ENCODE measurements at regions not wholly inside any gene's neighbourhood (a gene's known extent, or its start where the extent isn't known, plus 50 kb on each side); places are given as distances from the start of the nearest gene placed in this dataset.

DNA sequence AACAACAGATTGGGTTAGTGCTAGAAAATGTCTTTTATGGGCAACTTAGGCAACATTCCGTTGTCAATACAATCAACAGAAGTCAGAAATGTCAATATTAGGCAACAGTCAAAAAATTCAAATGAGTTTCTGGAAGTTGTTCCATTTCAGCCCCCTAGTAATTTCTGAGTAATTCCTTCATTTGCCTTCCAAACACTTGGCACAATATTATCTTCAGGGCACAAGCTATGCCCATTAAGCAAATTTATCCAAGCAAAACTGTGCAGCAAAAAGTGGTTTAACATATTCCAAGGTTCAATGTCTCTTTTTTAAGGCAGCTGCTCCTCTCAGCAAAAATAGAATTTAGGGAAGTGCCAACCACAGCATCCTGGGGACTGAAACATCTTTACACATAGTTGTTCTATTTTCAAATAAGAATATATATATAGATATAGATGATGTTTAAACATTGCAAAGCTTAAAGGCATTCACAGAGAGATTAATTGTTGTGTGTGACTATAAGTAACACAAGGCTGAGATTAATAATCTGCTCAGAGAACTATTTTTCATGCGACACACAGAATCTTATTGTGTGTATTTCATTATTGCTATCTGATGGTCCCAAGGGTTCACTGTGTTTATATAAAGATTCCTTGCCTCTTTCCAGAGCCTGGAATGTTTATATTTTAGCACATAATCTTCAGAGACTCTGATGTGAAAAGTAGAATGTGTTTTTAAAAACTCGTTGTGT, 75.2 kb upstream of the ADTRP start:
- H3K27me3 ChIP-seq (ENCODE audit: control insufficient read depth, extremely low read depth, insufficient read depth, low read length), result no peaks in the 10 kb centered on the region
- H3K4me1 ChIP-seq (ENCODE audit: control insufficient read depth, extremely low read depth, insufficient read depth, low read length), result peaks cover 5% of the 10 kb centered on the region
- no peak for FAIRE-seq
- no peaks in the 10 kb centered on the region for H3K36me3 ChIP-seq (ENCODE audit: control insufficient read depth in 2 of 2, extremely low read depth in 1 of 2, insufficient read depth in 2 of 2, low read length in 2 of 2)
- H3K9ac ChIP-seq (ENCODE audit: control insufficient read depth, extremely low read depth, insufficient read depth, low read length), result no peak overlapping the region
- no peaks in the 10 kb centered on the region for H3K9me3 ChIP-seq (ENCODE audit: control insufficient read depth, low read depth, low read length)
- no peak overlapping the region for H3K4me3 ChIP-seq (ENCODE audit: control insufficient read depth in 2 of 3, extremely low read depth in 1 of 3, insufficient read depth in 2 of 3, low read depth in 1 of 3, low read length in 3 of 3)
- DNase-seq (ENCODE audit: low read depth, low spot score), result no peak
- dilution Hi-C loops (cut with MboI; ENCODE audit: extremely low pct_ligation_motif_present, low sequenced_read_pairs), result no loop called here
- no peaks in the 10 kb centered on the region for H3K9me1 ChIP-seq (ENCODE audit: control insufficient read depth, extremely low read depth, insufficient read depth, low read length)
- no peak overlapping the region for H3K4me2 ChIP-seq (ENCODE audit: control insufficient read depth, extremely low read depth, insufficient read depth, low read depth, low read length)
- TF ChIP-seq CTCF (optimal IDR thresholded peaks at IDR 0.05 in 1 of 3, IDR thresholded peaks at IDR 0.05 in 1 of 3, conservative IDR thresholded peaks at IDR 0.05 in 1 of 3; ENCODE audit: extremely low read depth in 1 of 3, insufficient read depth in 2 of 3, low read length in 3 of 3) (no peak), EZH2 (IDR thresholded peaks at IDR 0.05; ENCODE audit: low read length) (no peak)
- no peak overlapping the region for H2AFZ ChIP-seq (ENCODE audit: control insufficient read depth, low read length)
- no peak overlapping the region for H3K27ac ChIP-seq (ENCODE audit: control insufficient read depth, insufficient read depth, low read length)
- no peaks in the 10 kb centered on the region for H4K20me1 ChIP-seq (ENCODE audit: control insufficient read depth, extremely low read depth, insufficient read depth, low read length)
- no peaks in the 10 kb centered on the region for H3K79me2 ChIP-seq (ENCODE audit: control insufficient read depth, insufficient read depth, low read length)

- no peak overlapping the region for H3K27ac ChIP-seq (ENCODE audit: control insufficient read depth, insufficient read depth, low read length)
- no peaks in the 10 kb centered on the region for H3K27me3 ChIP-seq (ENCODE audit: control insufficient read depth, extremely low read depth, insufficient read depth, low read length)
- no peak for TF ChIP-seq CTCF (optimal IDR thresholded peaks at IDR 0.05 in 1 of 3, IDR thresholded peaks at IDR 0.05 in 1 of 3, conservative IDR thresholded peaks at IDR 0.05 in 1 of 3; ENCODE audit: extremely low read depth in 1 of 3, insufficient read depth in 2 of 3, low read length in 3 of 3)
- no peaks in the 10 kb centered on the region for H3K36me3 ChIP-seq (ENCODE audit: control insufficient read depth in 2 of 2, extremely low read depth in 1 of 2, insufficient read depth in 2 of 2, low read length in 2 of 2)
- dilution Hi-C loops (cut with MboI; ENCODE audit: extremely low pct_ligation_motif_present, low sequenced_read_pairs), result no loop called here
- H3K9me3 ChIP-seq (ENCODE audit: control insufficient read depth, low read depth, low read length), result no peaks in the 10 kb centered on the region
- H3K4me1 ChIP-seq (ENCODE audit: control insufficient read depth, extremely low read depth, insufficient read depth, low read length), result peaks cover 5% of the 10 kb centered on the region
- no peak overlapping the region for H2AFZ ChIP-seq (ENCODE audit: control insufficient read depth, low read length)
- H3K9me1 ChIP-seq (ENCODE audit: control insufficient read depth, extremely low read depth, insufficient read depth, low read length), result no peaks in the 10 kb centered on the region
- FAIRE-seq (no peak), DNase-seq (ENCODE audit: low read depth, low spot score) (no peak)
- H3K4me2 ChIP-seq (ENCODE audit: control insufficient read depth, extremely low read depth, insufficient read depth, low read depth, low read length), result no peak overlapping the region
- H3K79me2 ChIP-seq (ENCODE audit: control insufficient read depth, insufficient read depth, low read length), result no peaks in the 10 kb centered on the region
- no peaks in the 10 kb centered on the region for H4K20me1 ChIP-seq (ENCODE audit: control insufficient read depth, extremely low read depth, insufficient read depth, low read length)
- no peak overlapping the region for H3K4me3 ChIP-seq (ENCODE audit: control insufficient read depth in 2 of 3, extremely low read depth in 1 of 3, insufficient read depth in 2 of 3, low read depth in 1 of 3, low read length in 3 of 3)
- no peak overlapping the region for H3K9ac ChIP-seq (ENCODE audit: control insufficient read depth, extremely low read depth, insufficient read depth, low read length)
Measured at GRCh38 chr6:11852061-11852651, 73.6 kb upstream of the ADTRP start.
